T47D (cell line): ENCODE measurements at regions not wholly inside any gene's neighbourhood (a gene's known extent, or its start where the extent isn't known, plus 50 kb on each side); places are given as distances from the start of the nearest gene placed in this dataset.

ENCODE experiments used
- DNase-seq, 2 experiments: peaks; one replicate each; pipeline versions ENCODE4 v3.0.0 to v3.0.0-alpha.2; 2011 to 2012; ENCODE audit warnings: low read depth in 1 of 2, low spot score in 1 of 2
- JUND ChIP-seq: IDR thresholded peaks from 2 replicates; pipeline ENCODE4 v1.6.1; 2012; ENCODE audit warnings: low read depth
- in situ Hi-C: cut with HindIII; loops from 2 replicates; pipeline ENCODE4 v1.10.0; 2016; ENCODE audit warnings: low sequenced_read_pairs, low pct_unique_long_range_greater_than_20kb

GRCh38 chr4:138716559-138717335 is 298.8 kb upstream of the NOCT start:
- DNase-seq: no peak
- no peak for TF ChIP-seq JUND
- in situ Hi-C loops: no loop called here

GRCh38 chr4:138710297-138710696 is 305.3 kb upstream of the NOCT start:
- TF ChIP-seq JUND: no peak
- in situ Hi-C loops: no loop called here
- DNase-seq: no peak

GRCh38 chr4:138709859-138710258 is 305.7 kb upstream of the NOCT start:
- in situ Hi-C loops: no loop called here
- no peak for DNase-seq
- TF ChIP-seq JUND: no peak

- in situ Hi-C loops: no loop called here
- no peak for DNase-seq
- TF ChIP-seq JUND: no peak
Measured at GRCh38 chr4:138707746-138708677, 307.6 kb upstream of the NOCT start.

GRCh38 chr4:138706201-138706600 is 309.4 kb upstream of the NOCT start:
- no peak for DNase-seq
- TF ChIP-seq JUND: no peak
- in situ Hi-C loops: no loop called here

GRCh38 chr4:138702190-138702824 is 313.3 kb upstream of the NOCT start:
- in situ Hi-C loops: no loop called here
- TF ChIP-seq JUND: no peak
- DNase-seq: no peak

- DNase-seq: no peak
- no peak for TF ChIP-seq JUND
- in situ Hi-C loops: no loop called here
Measured at GRCh38 chr4:138698641-138699040, 316.9 kb upstream of the NOCT start.

- no peak for TF ChIP-seq JUND
- no peak for DNase-seq
- in situ Hi-C loops: no loop called here
Measured at GRCh38 chr4:138697851-138698250, 317.7 kb upstream of the NOCT start.

GRCh38 chr4:138696771-138697170 is 318.8 kb upstream of the NOCT start:
- TF ChIP-seq JUND: no peak
- in situ Hi-C loops: no loop called here
- DNase-seq: no peak

GRCh38 chr4:138696058-138696457 is 319.5 kb upstream of the NOCT start:
- no peak for TF ChIP-seq JUND
- in situ Hi-C loops: no loop called here
- DNase-seq: no peak

GRCh38 chr4:138693526-138693925 is 322.1 kb upstream of the NOCT start:
- no peak for DNase-seq
- in situ Hi-C loops: no loop called here
- no peak for TF ChIP-seq JUND

- TF ChIP-seq JUND: no peak
- DNase-seq: no peak
- in situ Hi-C loops: no loop called here
Measured at GRCh38 chr4:138692411-138692810, 323.2 kb upstream of the NOCT start.

GRCh38 chr4:138689593-138689992 is 326.0 kb upstream of the NOCT start:
- in situ Hi-C loops: no loop called here
- DNase-seq: no peak

More at GRCh38 chr4:138689593-138689992, 326.0 kb upstream of the NOCT start:
- TF ChIP-seq JUND: no peak
